GM21825 (cell line): ENCODE measurements at regions not wholly inside any gene's neighbourhood (a gene's known extent, or its start where the extent isn't known, plus 50 kb on each side); places are given as distances from the start of the nearest gene placed in this dataset.

ENCODE experiments used
- ATAC-seq: cut with Tn5 transposase; IDR thresholded peaks from one replicate; pipeline ENCODE4 v1.9.1; 2021; ENCODE audit warnings: mild to moderate bottlenecking, moderate library complexity; ENCODE audit not compliant: unreplicated experiment

DNA sequence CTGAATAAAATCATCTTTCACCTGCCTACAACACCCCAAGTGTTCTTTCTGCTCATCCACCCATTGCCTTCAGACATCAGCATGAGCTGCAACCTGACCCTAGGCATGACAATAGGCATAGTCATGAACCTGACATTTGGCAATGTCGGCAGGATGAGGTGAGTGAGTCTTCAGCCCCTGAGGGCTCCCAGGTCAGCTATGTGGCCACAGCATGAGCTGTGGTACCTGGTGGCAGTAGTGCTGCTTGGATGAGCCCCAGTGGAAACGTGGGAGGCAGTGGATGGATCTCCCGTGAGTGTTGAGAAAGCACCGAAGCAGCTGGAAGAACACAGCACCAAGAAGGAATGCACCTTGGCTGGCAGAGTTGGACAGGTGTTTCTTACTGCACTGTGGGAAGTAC is 334.8 kb upstream of the FAR2 start:
- no peak for ATAC-seq

DNA sequence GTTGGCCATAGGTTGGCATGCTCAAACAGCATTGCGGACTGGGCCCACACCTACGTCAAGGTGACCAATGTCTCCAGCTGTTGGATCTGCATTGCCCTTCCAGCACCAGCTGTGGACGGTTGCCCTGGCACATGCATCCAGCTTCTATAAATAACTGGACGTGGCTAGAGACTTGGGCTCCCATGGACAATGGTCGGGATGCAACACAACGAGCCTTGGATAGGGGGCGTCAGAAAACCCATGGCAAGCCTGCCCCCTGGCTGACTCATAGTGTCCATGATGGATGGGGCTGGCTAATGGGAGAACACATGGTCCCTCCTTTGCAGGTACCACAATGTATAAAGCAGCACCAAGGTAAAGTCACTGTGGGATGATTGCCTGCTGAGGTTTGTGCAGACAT is 331.6 kb upstream of the FAR2 start:
- ATAC-seq, result no peak

DNA sequence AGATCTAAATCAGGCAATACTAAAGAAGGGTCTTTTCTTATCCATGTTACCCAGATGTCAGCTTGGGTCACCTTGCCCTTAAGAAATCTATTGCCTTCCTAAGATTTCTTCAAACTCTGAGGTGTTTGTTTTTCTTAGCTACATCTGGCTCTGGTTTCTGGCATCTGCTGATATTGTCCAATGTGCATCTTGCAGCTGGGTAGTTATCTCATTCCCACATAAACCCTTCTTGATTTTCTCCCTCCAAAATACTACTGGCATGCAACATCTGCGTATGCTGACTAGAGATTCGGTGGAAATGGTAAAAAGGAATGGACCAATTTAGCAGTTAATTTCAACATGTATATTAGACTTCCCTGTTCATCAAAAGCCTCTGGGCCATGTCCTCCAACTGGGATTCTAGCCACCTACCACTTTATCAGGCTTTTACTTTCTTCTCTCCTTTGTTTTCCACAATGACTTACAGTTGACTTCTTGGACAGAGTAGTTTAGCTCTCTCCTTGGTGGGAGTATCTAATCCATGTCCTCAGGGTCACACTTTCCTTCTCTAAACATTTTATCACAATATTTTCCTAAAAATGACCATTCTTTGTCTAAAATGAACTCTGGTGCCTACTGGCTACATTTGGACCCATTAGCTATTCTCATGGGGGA is 324.8 kb upstream of the FAR2 start:
- ATAC-seq, result no peak

DNA sequence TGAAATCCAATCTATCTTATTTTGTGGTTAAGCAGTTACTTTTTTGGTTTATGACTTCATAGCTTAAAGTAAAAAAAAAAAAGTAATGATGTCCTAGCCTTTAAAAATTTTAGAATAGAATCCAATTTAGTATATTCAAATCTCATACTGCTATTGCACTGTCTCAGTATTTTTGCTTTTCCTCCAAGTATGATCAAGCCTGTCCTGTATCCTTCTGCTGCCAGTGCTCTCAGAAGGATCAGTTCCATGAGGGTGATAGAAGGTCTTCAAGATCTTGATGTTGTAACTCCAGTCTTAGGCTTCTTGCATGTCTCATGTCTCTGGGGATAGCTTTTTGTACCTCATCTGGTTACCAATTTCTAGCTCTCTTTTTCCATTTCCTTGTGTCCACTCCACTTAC is 324.2 kb upstream of the FAR2 start:
- no peak for ATAC-seq

- no peak for ATAC-seq
Observed at GRCh38 chr12:28826766-28827165, 322.3 kb upstream of the FAR2 start.

GRCh38 chr12:28827861-28828260 is 321.2 kb upstream of the FAR2 start:
- ATAC-seq, result no peak

GRCh38 chr12:28828318-28828717 is 320.8 kb upstream of the FAR2 start:
- ATAC-seq, result no peak

- no peak for ATAC-seq
Observed at GRCh38 chr12:28830491-28830890, 318.6 kb upstream of the FAR2 start.

- ATAC-seq, result no peak
Observed at GRCh38 chr12:28844718-28845117, 304.4 kb upstream of the FAR2 start.

DNA sequence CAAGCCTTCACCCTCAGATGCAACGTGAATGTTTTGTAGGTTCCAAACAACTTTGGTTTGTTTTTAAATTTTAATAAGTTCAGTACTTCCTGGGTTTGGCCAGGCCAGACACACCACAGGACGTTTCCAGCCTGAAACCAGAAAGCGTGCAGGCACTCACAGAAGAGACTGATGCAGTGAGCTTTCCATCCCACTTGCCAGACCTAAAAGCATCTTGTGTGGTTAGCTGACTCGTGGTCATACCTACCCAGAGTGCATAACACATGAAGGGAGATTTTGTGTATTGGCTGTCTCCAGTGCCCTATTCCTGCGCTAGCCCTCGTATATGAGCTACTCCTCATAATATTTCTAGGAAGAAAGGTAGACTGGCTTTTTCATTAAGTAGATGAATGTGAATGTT is 297.3 kb upstream of the FAR2 start:
- no peak for ATAC-seq

DNA sequence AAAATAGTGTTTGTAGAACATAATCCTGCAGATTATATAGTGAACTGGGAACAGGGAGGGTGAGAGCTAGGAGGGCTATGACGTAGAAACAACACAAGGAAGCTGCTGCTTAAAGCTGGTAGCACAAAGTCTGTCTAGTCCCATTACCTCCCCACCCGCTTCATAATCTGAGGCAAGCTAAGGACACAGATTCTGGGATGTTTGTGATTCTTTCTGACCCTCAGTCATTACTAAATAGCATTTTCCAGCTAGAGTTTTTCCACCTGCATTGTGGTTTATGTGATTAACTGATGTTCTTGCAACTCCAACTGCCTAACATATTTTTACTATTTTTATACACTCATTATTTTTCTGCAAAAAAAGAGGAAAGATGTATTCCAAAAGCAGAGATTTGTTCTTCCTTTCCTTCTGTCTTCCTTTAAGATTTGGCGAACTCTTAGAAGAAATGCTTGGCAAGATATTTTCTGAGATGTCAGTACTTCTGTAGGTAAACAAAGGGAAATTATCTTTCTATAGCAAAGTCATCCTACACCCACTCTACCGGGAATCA is 293.2 kb upstream of the FAR2 start:
- ATAC-seq, result no peak

DNA sequence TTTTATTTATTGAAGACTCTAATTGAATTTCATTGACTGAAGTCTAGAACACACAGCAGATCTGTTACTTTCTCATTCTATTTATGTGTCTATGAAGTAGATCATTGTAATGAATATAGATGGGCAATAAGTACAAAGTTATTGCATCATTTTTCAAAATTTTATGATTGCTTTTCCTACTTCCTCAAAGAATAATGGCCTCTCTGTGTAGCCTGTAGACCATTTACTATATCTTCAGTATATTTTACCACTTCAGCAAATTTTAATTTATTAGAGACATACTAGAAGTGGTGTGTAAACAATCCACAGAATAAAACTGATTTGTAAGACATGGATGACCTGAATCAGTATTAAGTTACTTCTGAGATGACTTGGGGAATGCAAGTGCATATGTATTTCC is 291.7 kb upstream of the FAR2 start:
- no peak for ATAC-seq

GRCh38 chr12:28859551-28859950 is 289.5 kb upstream of the FAR2 start:
- no peak for ATAC-seq

- no peak for ATAC-seq
Observed at GRCh38 chr12:28865776-28866175, 283.3 kb upstream of the FAR2 start.

DNA sequence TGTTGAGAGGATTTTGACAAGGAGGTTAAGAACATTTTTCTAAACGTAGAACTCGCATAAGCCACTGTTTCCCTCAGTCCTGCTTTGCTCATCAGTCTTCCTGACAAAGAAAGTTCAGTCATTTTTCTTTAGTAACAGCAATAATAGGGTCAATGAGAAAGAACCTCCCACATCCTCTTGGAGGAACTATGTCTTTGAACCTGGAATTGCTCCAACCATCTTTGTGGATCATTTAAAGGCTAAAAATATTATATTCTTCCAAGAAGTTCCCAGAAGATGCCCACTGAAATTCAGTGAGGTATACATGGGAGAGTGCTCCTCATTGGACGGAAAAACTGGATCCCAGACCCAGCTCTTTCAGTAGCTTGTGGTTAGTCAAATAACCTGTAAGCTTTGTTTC is 282.8 kb upstream of the FAR2 start:
- no peak for ATAC-seq

DNA sequence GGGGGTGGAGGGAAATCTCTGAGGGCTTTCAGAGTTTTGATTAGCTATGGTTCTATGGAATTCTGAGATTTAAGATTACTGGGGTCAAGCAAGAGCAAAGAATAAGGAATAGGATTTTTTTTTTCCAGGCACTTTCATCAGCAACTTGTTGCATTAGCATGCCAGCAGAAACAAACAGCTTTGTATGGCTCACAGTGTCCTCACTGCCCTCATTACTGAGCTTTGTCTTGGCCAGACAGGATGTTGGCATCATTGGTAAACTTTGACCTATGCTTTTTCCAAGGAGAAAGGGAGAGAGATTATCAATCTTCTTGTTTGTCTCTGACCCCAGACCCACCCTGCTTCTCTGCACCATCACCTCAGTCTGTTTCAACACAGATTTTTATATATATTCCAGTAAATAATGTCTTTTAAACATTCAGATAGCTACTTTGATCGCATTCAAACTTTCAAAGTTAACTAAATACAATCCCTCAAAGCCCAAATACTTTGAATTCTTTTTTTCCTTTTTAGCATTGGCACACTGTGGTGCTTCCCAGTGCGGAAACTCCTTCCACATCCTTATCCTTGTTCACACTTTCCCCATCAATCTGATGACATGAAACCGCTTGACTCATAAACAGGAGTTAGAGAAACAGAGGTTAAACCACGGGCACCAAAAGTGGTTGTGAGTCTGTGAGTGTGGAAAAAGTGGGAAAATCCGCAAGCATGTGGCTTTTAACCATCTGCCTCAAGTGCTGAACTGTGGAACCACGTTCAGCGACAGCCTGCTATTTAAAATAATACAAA is 282.2 kb upstream of the FAR2 start:
- ATAC-seq, result no peak

DNA sequence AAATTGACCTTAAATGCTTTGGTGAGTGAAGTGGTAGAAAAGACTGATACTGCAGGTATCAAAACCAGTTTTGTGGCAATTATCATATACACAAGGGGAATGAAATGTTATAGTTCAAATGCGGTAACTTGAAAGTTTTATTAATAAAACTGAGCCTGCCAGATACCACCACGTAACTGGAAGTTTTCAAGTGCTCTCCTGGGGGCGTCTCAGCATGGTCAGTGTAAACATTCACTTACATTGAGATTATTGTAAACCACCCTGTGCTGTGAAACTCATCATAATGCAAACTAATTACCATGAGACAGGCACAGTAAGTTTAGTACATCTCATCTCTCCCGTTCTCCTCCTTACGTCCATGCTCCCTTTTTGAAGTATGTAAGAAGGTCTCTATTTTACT is 280.7 kb upstream of the FAR2 start:
- ATAC-seq, result no peak

GRCh38 chr12:28869197-28869596 is 279.9 kb upstream of the FAR2 start:
- ATAC-seq, result no peak

DNA sequence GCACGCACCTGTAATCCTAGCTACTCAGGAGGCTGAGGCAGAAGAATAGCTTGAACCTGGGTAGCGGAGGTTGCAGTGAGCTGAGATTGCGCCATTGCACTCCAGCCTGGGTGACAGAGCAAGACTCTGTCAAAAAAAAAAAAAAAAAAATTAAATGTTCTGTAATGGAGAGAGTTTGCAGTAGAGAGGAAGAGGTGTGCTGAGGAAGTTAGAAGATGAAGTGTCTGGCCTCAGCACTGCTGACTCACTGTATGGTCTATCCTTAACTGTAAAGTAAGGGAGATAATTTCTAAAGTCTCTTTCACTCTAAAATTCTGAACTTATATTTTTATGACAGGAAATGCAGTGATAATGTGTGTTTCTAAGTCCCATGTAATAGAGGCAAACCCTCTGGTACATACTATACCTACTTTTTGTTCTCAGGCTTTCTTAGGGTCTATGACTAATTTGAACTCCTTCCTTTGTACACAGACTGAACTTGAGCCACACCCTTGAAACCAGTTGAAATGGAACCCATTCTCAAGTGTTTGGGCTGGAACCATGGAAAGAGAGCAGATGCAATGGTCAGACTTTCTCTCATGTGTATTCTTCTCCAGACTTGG is 278.1 kb upstream of the FAR2 start:
- no peak for ATAC-seq

- no peak for ATAC-seq
Observed at GRCh38 chr12:28872654-28873268, 276.3 kb upstream of the FAR2 start.

DNA sequence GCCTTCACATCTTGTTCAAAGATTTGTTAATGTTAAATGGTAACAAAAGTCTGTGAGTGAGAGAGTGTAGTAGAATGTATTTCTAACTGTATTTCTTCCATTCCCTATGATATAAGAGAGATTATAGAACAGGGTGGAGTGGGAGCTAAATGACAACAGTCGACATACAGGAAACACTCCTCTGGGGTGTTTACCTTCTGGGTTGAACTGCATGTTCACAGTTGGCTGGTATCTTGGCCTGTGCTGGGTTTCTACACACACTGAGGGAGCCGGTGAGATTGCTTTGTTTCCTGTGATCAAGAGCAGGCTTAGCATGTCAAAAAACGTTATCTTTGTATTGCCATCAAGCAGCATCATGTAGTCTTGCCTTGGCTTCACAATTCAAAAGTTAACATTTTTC is 274.3 kb upstream of the FAR2 start:
- ATAC-seq, result no peak
